GM12892 (cell line): ENCODE measurements at regions not wholly inside any gene's neighbourhood (a gene's known extent, or its start where the extent isn't known, plus 50 kb on each side); places are given as distances from the start of the nearest gene placed in this dataset.
"Not testable (repeated sequence)": the region's sequence is repeated elsewhere in the genome, so short reads cannot be mapped to it uniquely, and the experiment has no call there.

Experiments
- POLR2A ChIP-seq: IDR thresholded peaks from 2 replicates; pipeline ENCODE4 v1.6.1; 2011; ENCODE audit warnings: low read depth, low read length, control low read depth
- POLR2AphosphoS5 ChIP-seq: IDR thresholded peaks from 2 replicates; pipeline ENCODE4 v1.6.1; 2011; ENCODE audit warnings: low read depth, low read length, control low read depth

- not testable (repeated sequence) for TF ChIP-seq POLR2AphosphoS5, POLR2A
Measured at GRCh38 chr2:234697300-234697876, 200.5 kb upstream of the ARL4C start.
